HUES64 (cell line): ENCODE measurements at regions not wholly inside any gene's neighbourhood (a gene's known extent, or its start where the extent isn't known, plus 50 kb on each side); places are given as distances from the start of the nearest gene placed in this dataset.

Source experiments
- H3K27ac ChIP-seq: 2 replicates; pipeline ENCODE4 v1.7.0; 2013; ENCODE audit warnings: low read depth, low read length, inconsistent platforms
- H3K27me3 ChIP-seq: 2 replicates; pipeline ENCODE4 v1.6.1; 2013; ENCODE audit warnings: mild to moderate bottlenecking, low read length; ENCODE audit not compliant: insufficient read depth
- H3K36me3 ChIP-seq: 2 replicates; pipeline ENCODE4 v1.6.1; 2013; ENCODE audit warnings: mild to moderate bottlenecking, low read length; ENCODE audit not compliant: insufficient read depth
- H3K4me1 ChIP-seq: 2 replicates; pipeline ENCODE4 v1.6.1; 2013; ENCODE audit warnings: mild to moderate bottlenecking, low read length, moderate library complexity; ENCODE audit not compliant: insufficient read depth
- H3K4me3 ChIP-seq: 2 replicates; pipeline ENCODE4 v1.5.1; 2013; ENCODE audit warnings: mild to moderate bottlenecking, low read length, moderate library complexity
- H3K9ac ChIP-seq: 2 replicates; pipeline ENCODE4 v1.6.1; 2013; ENCODE audit warnings: mild to moderate bottlenecking, low read depth, low read length
- H3K9me3 ChIP-seq: 2 replicates; pipeline ENCODE4 v1.6.1; 2013; ENCODE audit warnings: low read depth, low read length; ENCODE audit not compliant: insufficient read depth
- WGBS: fragments of 150-250, 120-280 bp; methylation state at CpG from one replicate; pipeline ENCODE4 v1.1.7; 2013; ENCODE audit warnings: missing lambda C conversion rate; 5-methylcytosine and 5-hydroxymethylcytosine counted together

DNA sequence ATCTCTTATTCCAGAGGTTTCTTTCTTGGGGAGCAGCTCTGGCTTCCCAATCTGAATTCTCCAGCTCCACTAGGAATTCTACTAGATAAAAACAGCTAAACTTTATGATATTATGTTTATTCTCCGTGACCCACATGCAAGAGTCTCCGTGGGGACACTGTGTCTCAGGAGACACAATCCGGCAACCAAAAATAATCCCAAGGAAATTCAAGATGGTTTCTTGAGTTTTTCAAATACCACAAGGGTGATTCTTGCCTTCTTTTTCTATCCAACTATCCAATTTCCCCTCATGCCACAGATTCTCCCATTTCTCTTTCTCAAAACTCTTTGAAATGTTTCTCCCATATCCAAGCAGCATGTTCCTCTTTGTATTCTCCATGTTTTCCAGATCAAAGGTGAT is 103.1 kb downstream of the FAS start:
- WGBS = 94% methylated on average over 3 of the region's 3 CpGs
- H3K27ac ChIP-seq = no peak overlapping the region
- H3K4me1 ChIP-seq = no peaks in the 10 kb centered on the region

DNA sequence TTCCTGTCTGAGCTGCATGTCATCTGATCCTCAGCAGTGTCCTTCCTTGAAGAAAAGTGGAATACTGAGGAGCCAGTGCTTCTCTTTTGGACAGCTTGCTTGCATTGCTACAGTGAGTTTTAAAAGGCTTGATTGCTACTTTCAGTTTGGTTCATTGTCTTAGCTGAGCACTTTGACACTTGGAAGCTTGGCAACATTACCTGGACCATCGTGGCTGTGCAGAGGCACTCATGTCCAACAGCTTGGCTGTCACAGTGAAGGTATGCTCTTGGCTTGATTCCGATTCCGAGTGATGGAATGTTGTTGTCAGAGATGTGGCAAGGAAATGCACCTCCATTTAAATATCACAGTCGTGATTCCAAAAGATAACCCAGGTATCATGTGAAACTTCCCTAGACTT is 102.4 kb downstream of the FAS start:
- Histone ChIP-seq H3K9ac (no peak overlapping the region), H3K9me3 (no peaks in the 10 kb centered on the region), H3K27me3 (no peaks in the 10 kb centered on the region), H3K27ac (no peak overlapping the region), H3K4me3 (no peak overlapping the region), H3K36me3 (no peaks in the 10 kb centered on the region), H3K4me1 (no peaks in the 10 kb centered on the region)
- 88% methylated on average over 4 of the region's 4 CpGs for WGBS

More for the DNA sequence above, 103.1 kb downstream of the FAS start:
- Histone ChIP-seq H3K27me3 (no peaks in the 10 kb centered on the region), H3K9ac (no peak overlapping the region), H3K9me3 (no peaks in the 10 kb centered on the region), H3K4me3 (no peak overlapping the region), H3K36me3 (no peaks in the 10 kb centered on the region)

GRCh38 chr10:89092439-89092838 is 101.8 kb downstream of the FAS start:
- 97% methylated on average over 1 of the region's 1 CpG for WGBS
- Histone ChIP-seq H3K27ac (no peak overlapping the region), H3K36me3 (no peaks in the 10 kb centered on the region), H3K4me1 (0 out of 2 replicates have a peak, but pooled peaks cover 1% of the 10 kb centered on the region), H3K27me3 (no peaks in the 10 kb centered on the region), H3K9ac (no peak overlapping the region), H3K4me3 (no peak overlapping the region), H3K9me3 (no peaks in the 10 kb centered on the region)

DNA sequence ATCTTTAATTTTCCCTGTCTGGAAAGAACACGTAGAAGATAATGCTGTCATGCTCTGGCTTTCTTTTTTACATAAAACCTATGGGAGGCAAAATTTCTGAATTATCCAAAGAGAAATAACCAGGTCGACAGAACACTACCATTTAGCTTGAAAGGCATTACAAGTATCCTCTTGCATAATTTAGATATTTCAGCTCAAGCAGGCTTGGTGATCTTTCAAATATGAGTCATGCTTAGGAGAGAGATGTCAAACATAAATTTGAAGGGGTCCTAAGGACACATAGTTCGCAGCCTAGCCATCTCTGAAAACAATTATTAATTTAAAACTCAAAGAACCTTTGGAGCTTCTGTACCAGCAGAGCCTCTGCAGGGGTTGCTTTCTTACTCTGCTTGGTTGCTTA is 100.9 kb downstream of the FAS start:
- WGBS = 90% methylated on average over 3 of the region's 3 CpGs
- Histone ChIP-seq H3K36me3 (no peaks in the 10 kb centered on the region), H3K4me1 (peaks cover 10% of the 10 kb centered on the region; the same call in 1 of the 2 replicates), H3K9me3 (no peaks in the 10 kb centered on the region), H3K4me3 (no peak overlapping the region), H3K9ac (no peak overlapping the region), H3K27ac (no peak overlapping the region), H3K27me3 (no peaks in the 10 kb centered on the region)

- WGBS = 91% methylated on average over 5 of the region's 6 CpGs
- H3K4me1 ChIP-seq = peaks cover 11% of the 10 kb centered on the region; the same call in 1 of the 2 replicates
- no peak overlapping the region for H3K27ac ChIP-seq
- H3K36me3 ChIP-seq = no peaks in the 10 kb centered on the region
- no peaks in the 10 kb centered on the region for H3K9me3 ChIP-seq
- no peaks in the 10 kb centered on the region for H3K27me3 ChIP-seq
- H3K4me3 ChIP-seq = no peak overlapping the region
- H3K9ac ChIP-seq = no peak overlapping the region
Measured at GRCh38 chr10:89090756-89091445, 100.3 kb downstream of the FAS start.

GRCh38 chr10:89086801-89087521 is 96.4 kb downstream of the FAS start:
- peak overlapping the region; percentile 95; the same call in 1 of the 2 replicates for H3K27ac ChIP-seq
- H3K4me1 ChIP-seq = peaks cover 11% of the 10 kb centered on the region; the same call in 1 of the 2 replicates
- whole genome bisulfite sequencing = 87% methylated on average over 13 of the region's 13 CpGs
- no peaks in the 10 kb centered on the region for H3K9me3 ChIP-seq
- H3K27me3 ChIP-seq = no peaks in the 10 kb centered on the region
- H3K36me3 ChIP-seq = no peaks in the 10 kb centered on the region
- H3K4me3 ChIP-seq = no peak overlapping the region
- peak overlapping the region; percentile 42; the same call in 1 of the 2 replicates for H3K9ac ChIP-seq

DNA sequence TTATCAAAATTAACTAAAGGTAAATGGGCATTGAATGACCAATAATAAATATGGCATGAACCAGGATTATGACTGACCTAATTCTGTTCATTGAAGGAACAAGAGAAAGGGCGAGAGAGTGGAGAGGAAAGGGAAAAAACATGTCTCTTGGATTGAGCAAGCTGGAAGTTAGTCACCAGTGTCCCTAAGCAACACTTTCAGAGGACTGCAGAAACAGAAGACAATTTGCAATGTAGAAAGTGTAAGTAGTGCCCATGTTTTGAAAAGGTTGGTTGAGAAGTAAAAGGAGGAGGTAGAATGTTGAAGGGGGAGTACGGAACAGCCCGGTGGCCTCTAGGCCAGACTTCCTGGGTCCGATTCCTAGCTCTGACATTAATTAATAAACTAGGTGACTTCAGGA is 94.6 kb downstream of the FAS start:
- Histone ChIP-seq H3K9me3 (no peaks in the 10 kb centered on the region), H3K4me1 (peaks cover 11% of the 10 kb centered on the region; the same call in 1 of the 2 replicates), H3K36me3 (no peaks in the 10 kb centered on the region), H3K27me3 (no peaks in the 10 kb centered on the region), H3K9ac (no peak overlapping the region), H3K4me3 (no peak overlapping the region), H3K27ac (no peak overlapping the region)
- 93% methylated on average over 4 of the region's 4 CpGs for WGBS

GRCh38 chr10:89082086-89082485 is 91.5 kb downstream of the FAS start:
- H3K9ac ChIP-seq = no peak overlapping the region
- WGBS = 92% methylated on average over 3 of the region's 5 CpGs

DNA sequence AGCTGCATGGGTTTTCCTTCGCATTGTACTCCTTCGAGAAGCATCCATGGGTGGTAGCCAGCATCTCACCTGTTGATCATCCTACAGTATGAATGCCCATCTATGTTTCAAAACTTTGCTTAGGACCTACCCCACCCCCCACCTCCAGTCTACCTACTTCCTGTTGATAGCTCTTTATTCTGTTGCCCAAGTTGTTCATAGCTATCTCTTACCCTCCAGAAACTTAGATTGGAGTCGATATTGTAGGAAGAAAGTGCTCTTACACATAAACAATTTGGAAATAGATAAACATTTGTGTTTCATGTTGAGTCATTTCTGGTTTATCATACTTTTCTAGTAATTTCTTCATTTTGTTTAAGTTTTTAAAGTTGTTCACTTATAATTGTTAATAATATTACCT is 90.1 kb downstream of the FAS start:
- Histone ChIP-seq H3K36me3 (no peaks in the 10 kb centered on the region), H3K27me3 (no peaks in the 10 kb centered on the region), H3K9me3 (no peaks in the 10 kb centered on the region), H3K4me3 (no peak overlapping the region), H3K9ac (no peak overlapping the region), H3K27ac (no peak overlapping the region), H3K4me1 (no peaks in the 10 kb centered on the region)
- WGBS = 97% methylated on average over 2 of the region's 3 CpGs

More at GRCh38 chr10:89082086-89082485, 91.5 kb downstream of the FAS start:
- no peaks in the 10 kb centered on the region for H3K9me3 ChIP-seq
- no peak overlapping the region for H3K27ac ChIP-seq
- peaks cover 7% of the 10 kb centered on the region; the same call in 1 of the 2 replicates for H3K4me1 ChIP-seq
- H3K27me3 ChIP-seq = no peaks in the 10 kb centered on the region
- H3K4me3 ChIP-seq = no peak overlapping the region
- no peaks in the 10 kb centered on the region for H3K36me3 ChIP-seq

- 100% methylated on average over 1 of the region's 1 CpG for WGBS
- no peaks in the 10 kb centered on the region for H3K9me3 ChIP-seq
- H3K27me3 ChIP-seq = no peaks in the 10 kb centered on the region
- no peaks in the 10 kb centered on the region for H3K36me3 ChIP-seq
- no peaks in the 10 kb centered on the region for H3K4me1 ChIP-seq
- no peak overlapping the region for H3K27ac ChIP-seq
- no peak overlapping the region for H3K4me3 ChIP-seq
- no peak overlapping the region for H3K9ac ChIP-seq
Measured at GRCh38 chr10:89079961-89080360, 89.4 kb downstream of the FAS start.
